PFSK-1 (cell line): ENCODE measurements at regions not wholly inside any gene's neighbourhood (a gene's known extent, or its start where the extent isn't known, plus 50 kb on each side); places are given as distances from the start of the nearest gene placed in this dataset.

Experiments used
- FOXP2 ChIP-seq: optimal IDR thresholded peaks from 2 replicates; pipeline ENCODE3; 2011; ENCODE audit warnings: borderline replicate concordance, control low read depth, inconsistent platforms; ENCODE audit not compliant: insufficient read depth; ENCODE audit errors: extremely low read length, extremely low read depth
- POLR2AphosphoS5 ChIP-seq: IDR thresholded peaks from 2 replicates; pipeline ENCODE4 v1.6.1; 2012; ENCODE audit warnings: low read depth, mild to moderate bottlenecking, control low read depth, low read length, moderate library complexity
- REST ChIP-seq, 2 experiments: IDR thresholded peaks; 2 replicates each; pipeline versions ENCODE4 v1.6.1 to v1.8.0; 2011 to 2012; ENCODE audit warnings: low read depth in 2 of 2, low read length in 2 of 2, control low read depth in 1 of 2, inconsistent platforms in 1 of 2, mild to moderate bottlenecking in 1 of 2, moderate library complexity in 1 of 2; ENCODE audit not compliant: insufficient read depth in 1 of 2
- SIN3A ChIP-seq: IDR thresholded peaks from 2 replicates; pipeline ENCODE4 v1.6.1; 2012; ENCODE audit warnings: mild to moderate bottlenecking, low read length, moderate library complexity, borderline replicate concordance; ENCODE audit not compliant: insufficient read depth
- TAF1 ChIP-seq: IDR thresholded peaks from 2 replicates; pipeline ENCODE4 v1.6.1; 2012; ENCODE audit warnings: low read length, control low read depth, borderline replicate concordance; ENCODE audit not compliant: insufficient read depth

- TF ChIP-seq SIN3A (no peak), TAF1 (no peak), FOXP2 (no peak), REST (IDR thresholded peaks at IDR 0.05; ENCODE audit: insufficient read depth in 1 of 2, low read depth in 2 of 2, low read length in 2 of 2) (no peak), POLR2AphosphoS5 (no peak)
These were observed 91.2 kb downstream of the ANXA2R start for GRCh38 chr5:42948961-42949347.

DNA sequence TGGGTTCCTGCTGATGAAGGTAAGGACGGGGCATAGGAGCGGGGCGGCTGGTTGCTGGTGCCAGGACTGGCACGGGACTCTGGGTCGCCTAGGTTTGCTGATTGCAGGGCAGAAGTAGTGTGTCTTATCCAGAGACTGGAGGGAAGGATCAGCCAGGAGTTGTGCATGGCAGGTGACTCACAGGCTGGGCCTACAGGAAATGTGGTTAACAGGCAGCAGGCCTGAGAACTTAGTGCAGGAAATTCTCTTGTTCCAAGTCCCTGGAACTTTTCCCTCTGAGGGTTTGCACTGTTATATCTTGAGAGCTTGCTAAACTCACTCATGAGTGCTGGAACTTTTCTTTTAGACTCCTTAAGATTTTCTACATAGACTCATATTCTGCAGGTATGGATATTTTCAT, 95.1 kb downstream of the ANXA2R start:
- TF ChIP-seq POLR2AphosphoS5: no peak
- TF ChIP-seq SIN3A: no peak
- no peak for TF ChIP-seq REST (IDR thresholded peaks at IDR 0.05; ENCODE audit: insufficient read depth in 1 of 2, low read depth in 2 of 2, low read length in 2 of 2)
- no peak for TF ChIP-seq FOXP2
- no peak for TF ChIP-seq TAF1

- no peak for TF ChIP-seq POLR2AphosphoS5
- no peak for TF ChIP-seq FOXP2
- no peak for TF ChIP-seq REST (IDR thresholded peaks at IDR 0.05; ENCODE audit: insufficient read depth in 1 of 2, low read depth in 2 of 2, low read length in 2 of 2)
- TF ChIP-seq SIN3A: no peak
- TF ChIP-seq TAF1: no peak
These were observed 96.0 kb downstream of the ANXA2R start for GRCh38 chr5:42943931-42944631.

GRCh38 chr5:42940853-42941252, 99.3 kb downstream of the ANXA2R start:
- TF ChIP-seq POLR2AphosphoS5 (no peak), REST (IDR thresholded peaks at IDR 0.05; ENCODE audit: insufficient read depth in 1 of 2, low read depth in 2 of 2, low read length in 2 of 2) (no peak), SIN3A (no peak), FOXP2 (no peak)

- no peak for TF ChIP-seq FOXP2
- no peak for TF ChIP-seq POLR2AphosphoS5
- no peak for TF ChIP-seq REST (IDR thresholded peaks at IDR 0.05; ENCODE audit: insufficient read depth in 1 of 2, low read depth in 2 of 2, low read length in 2 of 2)
- TF ChIP-seq SIN3A: no peak
- TF ChIP-seq TAF1: no peak
These were observed 109.2 kb downstream of the ANXA2R start for GRCh38 chr5:42930934-42931333.
